OCI-LY1 (cell line): ENCODE measurements at regions not wholly inside any gene's neighbourhood (a gene's known extent, or its start where the extent isn't known, plus 50 kb on each side); places are given as distances from the start of the nearest gene placed in this dataset.

Source experiments
- CTCF ChIP-seq: fragments of 200-600 bp; sonication (generic), shearing (Covaris generic); IDR thresholded peaks from 2 replicates; pipeline ENCODE4 v1.5.1; 2017; ENCODE audit warnings: mild to moderate bottlenecking, antibody characterized with exemption, low read length, moderate library complexity, mixed read lengths
- EZH2 ChIP-seq: fragments of 200-600 bp; sonication (generic), shearing (Covaris generic); IDR thresholded peaks from 2 replicates; pipeline ENCODE4 v1.8.0; 2017; ENCODE audit warnings: borderline replicate concordance, mixed run types, mild to moderate bottlenecking, antibody characterized with exemption, low read length, moderate library complexity, mixed read lengths

DNA sequence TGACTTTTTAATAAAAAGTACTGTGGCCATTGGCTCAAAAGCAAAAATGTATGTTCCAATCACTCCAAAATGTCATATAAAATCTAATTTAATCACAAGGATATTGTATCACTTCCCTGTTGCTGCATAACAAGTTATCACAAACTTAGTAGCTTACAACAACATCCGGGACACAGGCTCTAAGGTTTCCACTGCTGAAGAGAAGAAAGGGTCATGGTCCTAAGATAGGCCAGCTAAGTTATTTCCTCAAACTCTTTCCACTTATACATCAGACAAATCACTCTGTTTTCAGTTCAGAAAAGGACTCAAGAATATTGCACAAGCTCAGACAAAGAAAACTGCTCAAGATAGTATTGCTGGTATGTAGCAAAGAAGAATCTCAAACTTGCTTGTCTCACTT lies 78.5 kb upstream of the SULT1C3 start:
- TF ChIP-seq CTCF (no peak), EZH2 (no peak)
